SU-DHL-6 (cell line): ENCODE measurements at regions not wholly inside any gene's neighbourhood (a gene's known extent, or its start where the extent isn't known, plus 50 kb on each side); places are given as distances from the start of the nearest gene placed in this dataset.

Experiments used
- H2AFZ ChIP-seq: fragments of 200-600 bp; sonication (generic); 2 replicates; pipeline ENCODE4 v1.6.1; 2014; ENCODE audit warnings: low read depth, mild to moderate bottlenecking, moderate library complexity, mixed read lengths, antibody characterized with exemption, low read length; ENCODE audit not compliant: severe bottlenecking
- H3F3A ChIP-seq: fragments of 200-600 bp; shearing (Covaris generic); 2 replicates; pipeline ENCODE4 v1.6.0; 2016; ENCODE audit warnings: antibody characterized with exemption, mild to moderate bottlenecking; ENCODE audit not compliant: insufficient read depth
- H3K27ac ChIP-seq: fragments of 200-600 bp; sonication (generic); 2 replicates; pipeline ENCODE4 v1.5.1; 2016; ENCODE audit warnings: low read depth, mild to moderate bottlenecking, low read length, moderate library complexity, mixed read lengths
- H3K27me3 ChIP-seq: fragments of 200-600 bp; sonication (generic), shearing (Covaris generic); 2 replicates; pipeline ENCODE4 v1.6.0; 2014; ENCODE audit warnings: mild to moderate bottlenecking, low read length
- H3K36me3 ChIP-seq: fragments of 200-600 bp; sonication (generic); 2 replicates; pipeline ENCODE4 v1.6.1; 2014; ENCODE audit warnings: mild to moderate bottlenecking, low read length, mixed read lengths
- H3K4me2 ChIP-seq: fragments of 300-600, 200-600 bp; shearing (Covaris generic), sonication (generic); 2 replicates; pipeline ENCODE4 v1.6.0; 2014; ENCODE audit warnings: low read length, low read depth, mild to moderate bottlenecking; ENCODE audit not compliant: poor library complexity, severe bottlenecking
- H3K4me3 ChIP-seq: fragments of 200-600 bp; sonication (generic); 2 replicates; pipeline ENCODE4 v1.5.1; 2014; ENCODE audit warnings: antibody characterized with exemption, low read length, mild to moderate bottlenecking, mixed read lengths; ENCODE audit not compliant: insufficient read depth, poor library complexity, severe bottlenecking
- H3K79me2 ChIP-seq: fragments of 200-600 bp; sonication (generic); 2 replicates; pipeline ENCODE4 v1.6.1; 2014; ENCODE audit warnings: mild to moderate bottlenecking, low read length, moderate library complexity; ENCODE audit not compliant: insufficient read depth
- H3K9ac ChIP-seq: fragments of 200-600 bp; sonication (generic); 2 replicates; pipeline ENCODE4 v1.7.0; 2014; ENCODE audit warnings: mild to moderate bottlenecking, low read length
- H3K9me2 ChIP-seq: fragments of 200-600 bp; sonication (generic); replicated peaks from 2 replicates; pipeline ENCODE4 v1.6.1; 2014; ENCODE audit warnings: low read length; ENCODE audit not compliant: insufficient read depth
- H3K9me3 ChIP-seq: fragments of 200-600 bp; sonication (generic); 2 replicates; pipeline ENCODE4 v1.6.1; 2014; ENCODE audit warnings: low read length, mixed read lengths; ENCODE audit not compliant: insufficient read depth
- H4K20me1 ChIP-seq: fragments of 200-600 bp; sonication (generic); 2 replicates; pipeline ENCODE4 v1.6.1; 2014; ENCODE audit warnings: low read depth, mild to moderate bottlenecking, antibody characterized with exemption, low read length, moderate library complexity, mixed read lengths
- EZH2phosphoT487 ChIP-seq: fragments of 200-600 bp; sonication (generic), shearing (Covaris generic); conservative IDR thresholded peaks from 2 replicates; pipeline ENCODE4 v1.6.1; 2018; ENCODE audit warnings: mild to moderate bottlenecking, antibody characterized with exemption, low read length, moderate library complexity, mixed read lengths
- TF ChIP-seq, protein P1 (sequence below): fragments of 200-600 bp; sonication (generic); IDR thresholded peaks from one replicate; pipeline ENCODE4 v1.5.1; 2017; ENCODE audit warnings: antibody characterized with exemption, mild to moderate bottlenecking, low read length, moderate library complexity; ENCODE audit not compliant: insufficient read depth, poor library complexity, severe bottlenecking

- Histone ChIP-seq H3F3A (no peaks in the 10 kb centered on the region), H3K9ac (no peak overlapping the region), H3K36me3 (no peaks in the 10 kb centered on the region), H3K79me2 (no peaks in the 10 kb centered on the region), H3K27me3 (no peaks in the 10 kb centered on the region), H3K9me2 (no peaks in the 10 kb centered on the region), H3K4me2 (no peak overlapping the region), H4K20me1 (no peaks in the 10 kb centered on the region), H2AFZ (no peak overlapping the region), H3K9me3 (no peaks in the 10 kb centered on the region), H3K27ac (no peak overlapping the region), H3K4me3 (no peak overlapping the region)
- no peak for TF ChIP-seq EZH2phosphoT487
- TF ChIP-seq, protein P1, sequence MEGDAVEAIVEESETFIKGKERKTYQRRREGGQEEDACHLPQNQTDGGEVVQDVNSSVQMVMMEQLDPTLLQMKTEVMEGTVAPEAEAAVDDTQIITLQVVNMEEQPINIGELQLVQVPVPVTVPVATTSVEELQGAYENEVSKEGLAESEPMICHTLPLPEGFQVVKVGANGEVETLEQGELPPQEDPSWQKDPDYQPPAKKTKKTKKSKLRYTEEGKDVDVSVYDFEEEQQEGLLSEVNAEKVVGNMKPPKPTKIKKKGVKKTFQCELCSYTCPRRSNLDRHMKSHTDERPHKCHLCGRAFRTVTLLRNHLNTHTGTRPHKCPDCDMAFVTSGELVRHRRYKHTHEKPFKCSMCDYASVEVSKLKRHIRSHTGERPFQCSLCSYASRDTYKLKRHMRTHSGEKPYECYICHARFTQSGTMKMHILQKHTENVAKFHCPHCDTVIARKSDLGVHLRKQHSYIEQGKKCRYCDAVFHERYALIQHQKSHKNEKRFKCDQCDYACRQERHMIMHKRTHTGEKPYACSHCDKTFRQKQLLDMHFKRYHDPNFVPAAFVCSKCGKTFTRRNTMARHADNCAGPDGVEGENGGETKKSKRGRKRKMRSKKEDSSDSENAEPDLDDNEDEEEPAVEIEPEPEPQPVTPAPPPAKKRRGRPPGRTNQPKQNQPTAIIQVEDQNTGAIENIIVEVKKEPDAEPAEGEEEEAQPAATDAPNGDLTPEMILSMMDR, result no peak
These were observed 246.6 kb downstream of the FAM76B start for GRCh38 chr11:95542868-95543551.

DNA sequence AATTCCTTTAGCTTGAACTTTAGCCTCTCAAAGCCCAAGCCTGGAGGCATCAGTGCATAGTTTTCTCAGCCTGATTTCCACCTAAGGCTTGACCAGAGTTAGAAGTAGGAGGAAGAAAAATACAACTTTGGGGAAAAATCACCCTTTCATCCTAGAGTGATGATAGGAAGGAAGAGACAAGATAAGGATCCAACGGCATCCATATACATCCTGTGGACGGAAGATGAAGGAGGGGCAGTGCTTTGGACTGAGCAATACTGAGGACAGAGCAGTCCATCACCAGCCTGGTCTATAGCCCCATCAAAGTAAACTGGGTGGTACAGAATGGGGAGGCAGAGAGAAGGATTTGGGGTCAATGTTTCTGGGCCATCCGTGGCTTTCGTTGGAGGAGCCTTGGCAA lies 247.9 kb downstream of the FAM76B start:
- no peaks in the 10 kb centered on the region for H3K79me2 ChIP-seq
- no peaks in the 10 kb centered on the region for H3F3A ChIP-seq
- H3K9me2 ChIP-seq, result no peaks in the 10 kb centered on the region
- no peak overlapping the region for H2AFZ ChIP-seq
- H3K27me3 ChIP-seq, result no peaks in the 10 kb centered on the region
- H4K20me1 ChIP-seq, result no peaks in the 10 kb centered on the region
- H3K27ac ChIP-seq, result no peak overlapping the region
- no peak overlapping the region for H3K4me2 ChIP-seq
- no peaks in the 10 kb centered on the region for H3K9me3 ChIP-seq
- H3K9ac ChIP-seq, result no peak overlapping the region
- no peak for TF ChIP-seq EZH2phosphoT487
- TF ChIP-seq, protein P1, result no peak
- no peaks in the 10 kb centered on the region for H3K36me3 ChIP-seq
- H3K4me3 ChIP-seq, result no peak overlapping the region

DNA sequence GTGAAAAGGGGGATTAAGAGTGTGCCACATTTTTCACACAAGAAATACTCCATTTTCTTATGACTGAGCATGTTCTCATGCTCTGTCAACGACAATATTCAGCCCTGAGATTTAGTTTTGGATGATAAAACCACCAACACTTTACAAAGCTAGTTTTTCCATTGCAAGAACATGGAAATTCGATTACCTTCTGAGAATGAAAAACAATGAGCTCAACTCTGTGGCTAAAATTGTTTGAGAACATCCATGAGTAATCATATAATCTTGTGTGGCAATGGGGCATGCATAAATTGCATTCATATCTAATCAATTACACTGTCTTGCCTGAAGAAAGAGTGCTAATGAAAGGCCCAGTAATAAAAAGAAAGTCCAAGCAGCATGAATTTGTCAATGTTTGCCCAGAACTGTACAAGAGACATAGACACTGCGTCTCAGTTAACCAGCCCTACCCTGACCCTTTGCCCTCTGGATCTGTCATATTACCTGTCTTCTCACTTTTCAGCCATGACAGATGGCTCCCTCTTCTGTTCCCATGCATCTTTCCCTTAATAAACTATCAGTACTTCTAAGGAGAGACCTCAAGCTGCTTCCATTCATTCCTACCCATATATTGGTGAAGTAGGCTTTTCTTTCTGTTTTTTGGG lies 253.4 kb downstream of the FAM76B start:
- Histone ChIP-seq H3F3A (no peaks in the 10 kb centered on the region), H3K4me3 (no peak overlapping the region), H3K27ac (no peak overlapping the region), H3K9ac (no peak overlapping the region), H3K36me3 (no peaks in the 10 kb centered on the region), H3K79me2 (no peaks in the 10 kb centered on the region), H4K20me1 (no peaks in the 10 kb centered on the region), H3K4me2 (no peak overlapping the region), H3K27me3 (no peaks in the 10 kb centered on the region), H3K9me3 (no peaks in the 10 kb centered on the region), H2AFZ (no peak overlapping the region), H3K9me2 (no peaks in the 10 kb centered on the region)
- TF ChIP-seq, protein P1, result no peak
